Effector memory CD8-positive, alpha-beta T cell (primary cell): ENCODE measurements at regions not wholly inside any gene's neighbourhood (a gene's known extent, or its start where the extent isn't known, plus 50 kb on each side); places are given as distances from the start of the nearest gene placed in this dataset.

Experiments
- ATAC-seq: fragments of 150-1000 bp; cut with Tn5 transposase; replicated peaks from 2 replicates; pipeline ENCODE4 v1.10.0; 2021; ENCODE audit warnings: mild to moderate bottlenecking, moderate library complexity
- DNase-seq, 3 experiments: peaks; one replicate each; pipeline ENCODE4 v3.0.0; 2021
- H3K27ac Mint-ChIP-seq, 2 donors: one replicate each; pipeline ENCODE4 v1.8.0; 2022; ENCODE audit warnings: mild to moderate bottlenecking in 2 of 2, mixed read lengths in 2 of 2, moderate library complexity in 2 of 2
- H3K27me3 Mint-ChIP-seq, 2 donors: one replicate each; pipeline ENCODE4 v1.8.0; 2022; ENCODE audit warnings: mixed read lengths in 2 of 2
- H3K36me3 Mint-ChIP-seq: one replicate; pipeline ENCODE4 v1.8.0; 2022; ENCODE audit warnings: mild to moderate bottlenecking, moderate library complexity, mixed read lengths; ENCODE audit not compliant: insufficient read depth
- H3K4me1 Mint-ChIP-seq, 2 donors: one replicate each; pipeline ENCODE4 v1.8.0; 2022; ENCODE audit warnings: low read depth in 2 of 2, mixed read lengths in 2 of 2
- H3K4me3 Mint-ChIP-seq, 2 donors: one replicate each; pipeline ENCODE4 v1.8.0; 2022; ENCODE audit warnings: mild to moderate bottlenecking in 2 of 2, mixed read lengths in 2 of 2, moderate library complexity in 2 of 2
- H3K9me3 Mint-ChIP-seq, 2 donors: one replicate each; pipeline ENCODE4 v1.8.0; 2022; ENCODE audit warnings: mixed read lengths in 2 of 2

- Mint-ChIP-seq H3K27ac (no peak overlapping the region), H3K4me3 (no peak overlapping the region), H3K4me1 (no peaks in the 10 kb centered on the region), H3K27me3 (peaks cover 11 to 32% of the 10 kb centered on the region in 2 donors), H3K9me3 (no peaks in the 10 kb centered on the region), H3K36me3 (no peaks in the 10 kb centered on the region)
- ATAC-seq: no peak
- no peak for DNase-seq
These were observed 55.9 kb upstream of the SOX4 start for GRCh38 chr6:21537637-21538036.

GRCh38 chr6:21538186-21538798 is 55.3 kb upstream of the SOX4 start:
- H3K4me3 Mint-ChIP-seq: no peak overlapping the region
- no peaks in the 10 kb centered on the region for H3K36me3 Mint-ChIP-seq
- H3K27ac Mint-ChIP-seq: no peak overlapping the region
- H3K27me3 Mint-ChIP-seq: peaks cover 11 to 27% of the 10 kb centered on the region in 2 donors
- H3K4me1 Mint-ChIP-seq: no peaks in the 10 kb centered on the region
- no peak for DNase-seq
- ATAC-seq: no peak
- H3K9me3 Mint-ChIP-seq: no peaks in the 10 kb centered on the region

- Mint-ChIP-seq H3K27ac (no peak overlapping the region), H3K4me3 (no peak overlapping the region), H3K4me1 (no peaks in the 10 kb centered on the region), H3K9me3 (no peaks in the 10 kb centered on the region), H3K27me3 (peaks cover 13 to 14% of the 10 kb centered on the region in 2 donors), H3K36me3 (no peaks in the 10 kb centered on the region)
- DNase-seq (no peak), ATAC-seq (no peak)
These were observed 53.9 kb upstream of the SOX4 start for GRCh38 chr6:21539621-21540100.
